Epithelial cell of prostate (primary cell): ENCODE measurements at regions not wholly inside any gene's neighbourhood (a gene's known extent, or its start where the extent isn't known, plus 50 kb on each side); places are given as distances from the start of the nearest gene placed in this dataset.

Experiments
- DNase-seq: peaks from one replicate; pipeline ENCODE4 v3.0.0-alpha.2; 2011; ENCODE audit warnings: low read depth, low spot score
- H3K27ac ChIP-seq: fragments of 450-650 bp; 2 replicates; pipeline ENCODE4 v1.5.1; 2017; ENCODE audit warnings: mild to moderate bottlenecking

GRCh38 chr11:28491431-28491830, 383.2 kb downstream of the METTL15 start:
- no peak for DNase-seq

GRCh38 chr11:28490773-28491382, 382.7 kb downstream of the METTL15 start:
- H3K27ac ChIP-seq: no peak overlapping the region
- DNase-seq: no peak

More at GRCh38 chr11:28491431-28491830, 383.2 kb downstream of the METTL15 start:
- no peak overlapping the region for H3K27ac ChIP-seq

GRCh38 chr11:28488336-28488735, 380.1 kb downstream of the METTL15 start:
- DNase-seq: no peak
- no peak overlapping the region for H3K27ac ChIP-seq

GRCh38 chr11:28483072-28483867, 375.1 kb downstream of the METTL15 start:
- DNase-seq: no peak

GRCh38 chr11:28482666-28483065, 374.5 kb downstream of the METTL15 start:
- H3K27ac ChIP-seq: no peak overlapping the region
- DNase-seq: no peak

More at GRCh38 chr11:28483072-28483867, 375.1 kb downstream of the METTL15 start:
- no peak overlapping the region for H3K27ac ChIP-seq

- DNase-seq: no peak
- no peak overlapping the region for H3K27ac ChIP-seq
Observed at GRCh38 chr11:28481616-28482480, 373.7 kb downstream of the METTL15 start.

GRCh38 chr11:28480406-28480805, 372.2 kb downstream of the METTL15 start:
- no peak overlapping the region for H3K27ac ChIP-seq
- DNase-seq: no peak

GRCh38 chr11:28476864-28477263, 368.7 kb downstream of the METTL15 start:
- H3K27ac ChIP-seq: no peak overlapping the region
- DNase-seq: no peak

GRCh38 chr11:28476049-28476448, 367.9 kb downstream of the METTL15 start:
- H3K27ac ChIP-seq: no peak overlapping the region
- DNase-seq: no peak

GRCh38 chr11:28472904-28473303, 364.7 kb downstream of the METTL15 start:
- no peak overlapping the region for H3K27ac ChIP-seq
- no peak for DNase-seq

- no peak for DNase-seq
- no peak overlapping the region for H3K27ac ChIP-seq
Observed at GRCh38 chr11:28471537-28471936, 363.3 kb downstream of the METTL15 start.

- no peak for DNase-seq
- no peak overlapping the region for H3K27ac ChIP-seq
Observed at GRCh38 chr11:28470180-28470579, 362.0 kb downstream of the METTL15 start.

GRCh38 chr11:28466506-28466905, 358.3 kb downstream of the METTL15 start:
- no peak for DNase-seq
- no peak overlapping the region for H3K27ac ChIP-seq

- H3K27ac ChIP-seq: no peak overlapping the region
- no peak for DNase-seq
Observed at GRCh38 chr11:28464252-28464867, 356.2 kb downstream of the METTL15 start.

GRCh38 chr11:28463826-28464225, 355.6 kb downstream of the METTL15 start:
- no peak for DNase-seq
- H3K27ac ChIP-seq: no peak overlapping the region

- no peak overlapping the region for H3K27ac ChIP-seq
- no peak for DNase-seq
Observed at GRCh38 chr11:28461846-28462245, 353.7 kb downstream of the METTL15 start.

GRCh38 chr11:28461338-28461737, 353.1 kb downstream of the METTL15 start:
- DNase-seq: no peak
- no peak overlapping the region for H3K27ac ChIP-seq

GRCh38 chr11:28460348-28460747, 352.2 kb downstream of the METTL15 start:
- no peak overlapping the region for H3K27ac ChIP-seq
- no peak for DNase-seq

GRCh38 chr11:28459912-28460311, 351.7 kb downstream of the METTL15 start:
- no peak overlapping the region for H3K27ac ChIP-seq
- DNase-seq: no peak

GRCh38 chr11:28457481-28458065, 349.4 kb downstream of the METTL15 start:
- DNase-seq: no peak
- no peak overlapping the region for H3K27ac ChIP-seq
